H9 (cell line): ENCODE measurements at regions not wholly inside any gene's neighbourhood (a gene's known extent, or its start where the extent isn't known, plus 50 kb on each side); places are given as distances from the start of the nearest gene placed in this dataset.

Source experiments
- DNase-seq: peaks from one replicate; pipeline ENCODE4 v3.0.0-alpha.2; 2017
- H2AFZ ChIP-seq: one replicate; pipeline ENCODE4 v1.6.1; 2013; ENCODE audit warnings: mild to moderate bottlenecking, low read length, control low read depth, moderate library complexity
- H2AK5ac ChIP-seq: 2 replicates; pipeline ENCODE4 v1.6.1; 2013; ENCODE audit warnings: low read length, control low read depth, mixed read lengths; ENCODE audit not compliant: insufficient read length
- H2BK120ac ChIP-seq: one replicate; pipeline ENCODE4 v1.6.1; 2013; ENCODE audit warnings: low read depth, mild to moderate bottlenecking, low read length, control low read depth, inconsistent platforms; ENCODE audit not compliant: poor library complexity, severe bottlenecking
- H2BK12ac ChIP-seq: 2 replicates; pipeline ENCODE4 v1.6.1; 2013; ENCODE audit warnings: low read length, control low read depth, mixed read lengths, low read depth; ENCODE audit not compliant: insufficient read length
- H2BK15ac ChIP-seq: 2 replicates; pipeline ENCODE4 v1.6.1; 2013; ENCODE audit warnings: low read depth, low read length, control low read depth
- H2BK20ac ChIP-seq: one replicate; pipeline ENCODE4 v1.6.1; 2013; ENCODE audit warnings: low read depth, mild to moderate bottlenecking, low read length, control low read depth, inconsistent platforms; ENCODE audit not compliant: poor library complexity, severe bottlenecking
- H2BK5ac ChIP-seq: 2 replicates; pipeline ENCODE4 v1.6.1; 2013; ENCODE audit warnings: low read length, control low read depth, mixed read lengths; ENCODE audit not compliant: insufficient read length
- H3K14ac ChIP-seq: 2 replicates; pipeline ENCODE4 v1.6.1; 2013; ENCODE audit warnings: low read length, control low read depth; ENCODE audit not compliant: insufficient read depth
- H3K18ac ChIP-seq: 2 replicates; pipeline ENCODE4 v1.6.1; 2013; ENCODE audit warnings: low read depth, mild to moderate bottlenecking, mixed read lengths, low read length, control low read depth; ENCODE audit not compliant: insufficient read length
- H3K23ac ChIP-seq: 2 replicates; pipeline ENCODE4 v1.6.1; 2013; ENCODE audit warnings: low read length, control low read depth, mixed read lengths, low read depth; ENCODE audit not compliant: insufficient read length
- H3K23me2 ChIP-seq: 2 replicates; pipeline ENCODE4 v1.6.1; 2013; ENCODE audit warnings: low read depth, mild to moderate bottlenecking, mixed read lengths, low read length, control low read depth; ENCODE audit not compliant: insufficient read length, poor library complexity, severe bottlenecking
- H3K27ac ChIP-seq: 2 replicates; pipeline ENCODE4 v1.5.1; 2013; ENCODE audit warnings: low read length, control low read depth, mixed read lengths, low read depth; ENCODE audit not compliant: insufficient read length
- H3K27me3 ChIP-seq: 2 replicates; pipeline ENCODE4 v1.6.1; 2013; ENCODE audit warnings: low read length, control low read depth, inconsistent platforms; ENCODE audit not compliant: insufficient read depth
- H3K4ac ChIP-seq: 2 replicates; pipeline ENCODE4 v1.6.1; 2013; ENCODE audit warnings: low read depth, mild to moderate bottlenecking, control low read depth, inconsistent platforms, low read length, moderate library complexity
- H3K4me1 ChIP-seq: 2 replicates; pipeline ENCODE4 v1.6.1; 2013; ENCODE audit warnings: low read length, control low read depth, inconsistent platforms; ENCODE audit not compliant: insufficient read depth
- H3K4me2 ChIP-seq: 2 replicates; pipeline ENCODE4 v1.6.1; 2013; ENCODE audit warnings: low read length, control low read depth, mixed read lengths; ENCODE audit not compliant: insufficient read length, insufficient read depth
- H3K56ac ChIP-seq: 2 replicates; pipeline ENCODE4 v1.6.1; 2013; ENCODE audit warnings: low read depth, mild to moderate bottlenecking, mixed read lengths, low read length, control low read depth; ENCODE audit not compliant: insufficient read length
- H3K79me1 ChIP-seq: 2 replicates; pipeline ENCODE4 v1.6.1; 2013; ENCODE audit warnings: low read depth, mild to moderate bottlenecking, moderate library complexity, low read length, control low read depth, inconsistent platforms; ENCODE audit not compliant: insufficient read depth, poor library complexity, severe bottlenecking
- H3K79me2 ChIP-seq: 2 replicates; pipeline ENCODE4 v1.6.1; 2013; ENCODE audit warnings: low read length, control low read depth, inconsistent platforms; ENCODE audit not compliant: insufficient read depth
- H3K9ac ChIP-seq: 2 replicates; pipeline ENCODE4 v1.6.1; 2013; ENCODE audit warnings: low read length, control low read depth, mixed read lengths; ENCODE audit not compliant: insufficient read length; ENCODE audit errors: extremely low read depth
- H3K9me3 ChIP-seq: one replicate; pipeline ENCODE4 v1.6.1; 2013; ENCODE audit warnings: low read depth, low read length, inconsistent platforms; ENCODE audit not compliant: control insufficient read depth
- H3T11ph ChIP-seq: one replicate; pipeline ENCODE4 v1.6.1; 2013; ENCODE audit warnings: mild to moderate bottlenecking, low read length, control low read depth, inconsistent platforms
- H4K20me1 ChIP-seq: one replicate; pipeline ENCODE4 v1.6.1; 2013; ENCODE audit not compliant: control insufficient read depth, insufficient read length, insufficient read depth
- H4K5ac ChIP-seq: 2 replicates; pipeline ENCODE4 v1.6.1; 2013; ENCODE audit warnings: low read depth, mild to moderate bottlenecking, mixed read lengths, low read length, control low read depth; ENCODE audit not compliant: insufficient read length
- H4K8ac ChIP-seq: replicated peaks from 2 replicates; pipeline ENCODE4 v1.6.1; 2013; ENCODE audit warnings: low read length, control low read depth, mixed read lengths, low read depth; ENCODE audit not compliant: insufficient read length
- H4K91ac ChIP-seq: 2 replicates; pipeline ENCODE4 v1.6.1; 2013; ENCODE audit warnings: low read depth, mild to moderate bottlenecking, moderate library complexity, mixed read lengths, low read length, control low read depth; ENCODE audit not compliant: insufficient read length
- H3K27ac Mint-ChIP-seq, 3 experiments: 2 replicates in 2 of 3; 3 replicates in 1 of 3; pipeline ENCODE4 v1.8.0; 2020 to 2021; ENCODE audit warnings: mixed read lengths in 3 of 3, mild to moderate bottlenecking in 1 of 3, moderate library complexity in 1 of 3
- H3K27me3 Mint-ChIP-seq: 2 replicates; pipeline ENCODE4 v1.8.0; 2021; ENCODE audit warnings: low read depth, mild to moderate bottlenecking, moderate library complexity, mixed read lengths
- H3K36me3 Mint-ChIP-seq, 3 experiments: 2 replicates in 2 of 3; 3 replicates in 1 of 3; pipeline ENCODE4 v1.8.0; 2020 to 2021; ENCODE audit warnings: low read depth in 3 of 3, mixed read lengths in 3 of 3; ENCODE audit not compliant: insufficient read depth in 1 of 3
- H3K4me1 Mint-ChIP-seq, 2 experiments: 2 replicates each; pipeline ENCODE4 v1.8.0; 2020; ENCODE audit warnings: mixed read lengths in 2 of 2
- H3K4me3 Mint-ChIP-seq, 2 experiments: 2 replicates in 1 of 2; 3 replicates in 1 of 2; pipeline ENCODE4 v1.8.0; 2020 to 2021; ENCODE audit warnings: mild to moderate bottlenecking in 2 of 2, mixed read lengths in 2 of 2, moderate library complexity in 1 of 2
- H3K9me3 Mint-ChIP-seq, 2 experiments: 2 replicates in 1 of 2; 3 replicates in 1 of 2; pipeline ENCODE4 v1.8.0; 2020; ENCODE audit warnings: mild to moderate bottlenecking in 2 of 2, mixed read lengths in 2 of 2, moderate library complexity in 1 of 2
- WGBS: extraction: QIAGEN DNeasy Blood & Tissue Kit; methylation state at CpG from one replicate; pipeline ENCODE4 v1.1.7; 2013; ENCODE audit warnings: missing lambda C conversion rate, low lambda C conversion rate, mixed read lengths; ENCODE audit not compliant: insufficient read length; ENCODE audit errors: extremely low coverage; 5-methylcytosine and 5-hydroxymethylcytosine counted together
- TF ChIP-seq, protein P1 (sequence below): fragments of 200-600 bp; sonication (generic); conservative IDR thresholded peaks from 3 replicates; pipeline ENCODE4 v1.8.0; 2021; ENCODE audit warnings: antibody characterized with exemption, mild to moderate bottlenecking

DNA sequence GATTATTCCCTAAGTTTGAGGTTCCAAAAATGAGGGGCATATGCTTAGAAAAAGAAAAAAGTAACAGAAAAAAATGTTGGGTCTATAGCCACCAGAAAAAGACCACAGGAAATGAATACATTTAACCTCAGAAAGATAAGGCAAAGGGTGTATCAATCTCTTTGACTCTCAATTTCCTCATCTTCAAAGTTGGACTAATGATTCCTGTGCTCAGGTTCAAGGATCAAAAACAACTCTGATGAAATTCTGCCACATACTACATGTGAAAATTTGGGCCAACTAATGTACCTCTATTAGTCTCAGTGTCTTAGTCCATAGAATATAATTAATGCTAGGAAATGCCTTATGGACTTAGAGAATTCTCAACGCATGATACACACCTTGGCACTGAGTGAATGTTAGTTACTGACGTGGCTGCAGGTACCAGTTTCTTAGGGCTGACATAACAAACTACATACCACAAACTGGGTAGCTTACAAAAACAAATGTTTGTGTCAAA lies 257.7 kb downstream of the ANKRD50 start:
- no peak overlapping the region for H4K91ac ChIP-seq
- no peak overlapping the region for H3K56ac ChIP-seq
- H3K27ac ChIP-seq, result no peak overlapping the region
- no peaks in the 10 kb centered on the region for H3K23me2 ChIP-seq
- H3K27me3 ChIP-seq, result no peaks in the 10 kb centered on the region
- H3K27me3 Mint-ChIP-seq, result no peaks in the 10 kb centered on the region; the same call in 1 of the 2 replicates
- no peak overlapping the region for H2AFZ ChIP-seq
- no peak overlapping the region for H4K5ac ChIP-seq
- H3K4me2 ChIP-seq, result no peak overlapping the region
- no peaks in the 10 kb centered on the region for H3K9me3 ChIP-seq
- peaks cover 0 to 6% (median 4%) of the 10 kb centered on the region in 3 experiments; a peak in 3 of 7 replicates for H3K36me3 Mint-ChIP-seq
- H4K20me1 ChIP-seq, result no peaks in the 10 kb centered on the region
- TF ChIP-seq, protein P1, sequence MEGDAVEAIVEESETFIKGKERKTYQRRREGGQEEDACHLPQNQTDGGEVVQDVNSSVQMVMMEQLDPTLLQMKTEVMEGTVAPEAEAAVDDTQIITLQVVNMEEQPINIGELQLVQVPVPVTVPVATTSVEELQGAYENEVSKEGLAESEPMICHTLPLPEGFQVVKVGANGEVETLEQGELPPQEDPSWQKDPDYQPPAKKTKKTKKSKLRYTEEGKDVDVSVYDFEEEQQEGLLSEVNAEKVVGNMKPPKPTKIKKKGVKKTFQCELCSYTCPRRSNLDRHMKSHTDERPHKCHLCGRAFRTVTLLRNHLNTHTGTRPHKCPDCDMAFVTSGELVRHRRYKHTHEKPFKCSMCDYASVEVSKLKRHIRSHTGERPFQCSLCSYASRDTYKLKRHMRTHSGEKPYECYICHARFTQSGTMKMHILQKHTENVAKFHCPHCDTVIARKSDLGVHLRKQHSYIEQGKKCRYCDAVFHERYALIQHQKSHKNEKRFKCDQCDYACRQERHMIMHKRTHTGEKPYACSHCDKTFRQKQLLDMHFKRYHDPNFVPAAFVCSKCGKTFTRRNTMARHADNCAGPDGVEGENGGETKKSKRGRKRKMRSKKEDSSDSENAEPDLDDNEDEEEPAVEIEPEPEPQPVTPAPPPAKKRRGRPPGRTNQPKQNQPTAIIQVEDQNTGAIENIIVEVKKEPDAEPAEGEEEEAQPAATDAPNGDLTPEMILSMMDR, result no peak
- H3K27ac Mint-ChIP-seq, result no peak overlapping the region
- no peak overlapping the region for H2AK5ac ChIP-seq
- no peaks in the 10 kb centered on the region for H3K79me2 ChIP-seq
- no peak overlapping the region for H3K14ac ChIP-seq
- DNase-seq, result no peak
- H2BK12ac ChIP-seq, result no peak overlapping the region
- no peak overlapping the region for H4K8ac ChIP-seq
- no peak overlapping the region for H3T11ph ChIP-seq
- no peaks in the 10 kb centered on the region for H3K4me1 ChIP-seq
- H3K4ac ChIP-seq, result no peak overlapping the region
- H3K23ac ChIP-seq, result no peak overlapping the region
- H3K4me1 Mint-ChIP-seq, result peaks cover 29 to 33% of the 10 kb centered on the region in 2 experiments
- no peak overlapping the region for H3K9ac ChIP-seq
- no peak overlapping the region for H3K4me3 Mint-ChIP-seq
- peaks cover 0 to under 1% of the 10 kb centered on the region in 2 experiments; a peak in 3 of 5 replicates for H3K9me3 Mint-ChIP-seq
- no peak overlapping the region for H2BK5ac ChIP-seq
- no peak overlapping the region for H2BK15ac ChIP-seq
- no peaks in the 10 kb centered on the region for H3K79me1 ChIP-seq
- no peak overlapping the region for H2BK20ac ChIP-seq
- H2BK120ac ChIP-seq, result no peak overlapping the region
- no CpG with 5 or more reads among the region's 2 CpGs for WGBS
- H3K18ac ChIP-seq, result no peak overlapping the region
